Epithelial cell of proximal tubule (primary cell): ENCODE measurements at regions not wholly inside any gene's neighbourhood (a gene's known extent, or its start where the extent isn't known, plus 50 kb on each side); places are given as distances from the start of the nearest gene placed in this dataset.
"Not testable (repeated sequence)": the region's sequence is repeated elsewhere in the genome, so short reads cannot be mapped to it uniquely, and the experiment has no call there.

Experiments
- DNase-seq: peaks from one replicate; pipeline ENCODE4 v3.0.0-alpha.2; 2011; ENCODE audit warnings: low read depth
- H3K4me3 ChIP-seq: 2 replicates; pipeline ENCODE4 v1.5.1; 2011; ENCODE audit warnings: low read depth, mild to moderate bottlenecking, low read length
- CTCF ChIP-seq: conservative IDR thresholded peaks from 2 replicates; pipeline ENCODE4 v1.5.1; 2012; ENCODE audit warnings: low read depth, mild to moderate bottlenecking, low read length

- DNase-seq, result no peak
- H3K4me3 ChIP-seq, result no peak overlapping the region
- no peak for TF ChIP-seq CTCF
These were observed 100.3 kb upstream of the OTOS start for GRCh38 chr2:240240781-240241180.

- no peak overlapping the region for H3K4me3 ChIP-seq
- no peak for DNase-seq
- no peak for TF ChIP-seq CTCF
These were observed 101.1 kb upstream of the OTOS start for GRCh38 chr2:240241572-240241971.

GRCh38 chr2:240243049-240243448 lies 102.6 kb upstream of the OTOS start:
- DNase-seq, H3K4me3 ChIP-seq: not testable (repeated sequence)

- no peak overlapping the region for H3K4me3 ChIP-seq
- TF ChIP-seq CTCF, result no peak
- DNase-seq, result no peak
These were observed 104.1 kb upstream of the OTOS start for GRCh38 chr2:240244543-240244942.

- no peak for DNase-seq
- no peak overlapping the region for H3K4me3 ChIP-seq
- TF ChIP-seq CTCF, result no peak
These were observed 104.7 kb upstream of the OTOS start for GRCh38 chr2:240245184-240245583.

- no peak overlapping the region for H3K4me3 ChIP-seq
- TF ChIP-seq CTCF, result no peak
- no peak for DNase-seq
These were observed 105.2 kb upstream of the OTOS start for GRCh38 chr2:240245706-240246105.

GRCh38 chr2:240246173-240246820 lies 105.8 kb upstream of the OTOS start:
- H3K4me3 ChIP-seq, result no peak overlapping the region
- TF ChIP-seq CTCF, result no peak
- DNase-seq, result no peak
